Activated naive CD4-positive, alpha-beta T cell treated with anti-CD3 and anti-CD28 coated beads for 36 hours (primary cell): ENCODE measurements at regions not wholly inside any gene's neighbourhood (a gene's known extent, or its start where the extent isn't known, plus 50 kb on each side); places are given as distances from the start of the nearest gene placed in this dataset.
A peak's percentile ranks its signal among the peaks of the same experiment; 100 is the strongest.

Experiments
- CTCF ChIA-PET: fragments of 350-600 bp; sonication (Branson Sonifier 250); formaldehyde crosslinking; loops from one replicate; lab custom pipeline; 2021; ENCODE audit warnings: antibody characterized with exemption; lab: Charles Lee
- DNase-seq: peaks from one replicate; pipeline ENCODE4 v3.0.0-alpha.2; 2020
- H3K27ac Mint-ChIP-seq: one replicate; pipeline ENCODE4 v1.8.0; 2021; ENCODE audit warnings: mild to moderate bottlenecking, mixed read lengths
- H3K27me3 Mint-ChIP-seq: one replicate; pipeline ENCODE4 v1.8.0; 2021; ENCODE audit warnings: low read depth, mixed read lengths
- H3K36me3 Mint-ChIP-seq: one replicate; pipeline ENCODE4 v1.8.0; 2021; ENCODE audit warnings: low read depth, mixed read lengths
- H3K4me1 Mint-ChIP-seq: one replicate; pipeline ENCODE4 v1.8.0; 2021; ENCODE audit warnings: low read depth, mixed read lengths
- H3K4me3 Mint-ChIP-seq: one replicate; pipeline ENCODE4 v1.8.0; 2021; ENCODE audit warnings: mild to moderate bottlenecking, moderate library complexity, mixed read lengths
- H3K9me3 Mint-ChIP-seq: one replicate; pipeline ENCODE4 v1.8.0; 2021; ENCODE audit warnings: mixed read lengths
- intact Hi-C: fragments of 100-400 bp; cut with micrococcal nuclease; formaldehyde crosslinking; loops from one replicate; pipeline ENCODE4 v1.15.1; 2023

DNA sequence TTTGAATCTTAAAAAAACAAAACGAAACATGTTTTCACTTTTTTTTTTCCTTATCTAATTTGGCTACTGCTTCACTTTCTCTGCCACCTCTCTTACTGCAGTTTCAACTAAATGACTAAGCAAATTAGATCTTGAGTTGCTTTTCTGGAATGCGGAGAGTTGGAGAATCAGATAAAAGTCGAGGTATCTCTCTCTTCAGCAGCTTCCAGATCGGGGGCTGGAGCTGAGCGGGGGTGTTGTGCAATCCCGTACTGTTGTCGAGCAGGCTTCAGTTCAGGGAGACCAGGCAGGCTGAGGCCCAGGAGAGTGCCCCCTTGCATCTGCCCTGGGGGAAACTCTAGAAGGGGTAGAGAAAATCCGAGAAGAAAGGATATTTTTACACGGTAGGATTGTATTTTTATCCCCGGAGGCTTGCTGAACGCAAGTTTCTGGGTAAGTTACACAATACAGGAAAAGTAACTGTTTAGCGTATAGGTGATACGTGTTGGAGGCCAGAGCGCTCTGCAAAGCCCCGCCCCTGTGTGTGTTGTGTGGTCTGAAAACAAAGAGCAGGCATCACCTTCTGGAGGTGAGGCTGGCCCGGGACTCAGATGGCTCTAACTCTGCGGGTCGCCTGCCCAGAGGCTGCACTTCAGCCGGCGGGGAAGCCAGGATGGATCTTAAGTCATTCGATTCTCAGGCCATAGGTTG lies 116.6 kb downstream of the KLF6 start:
- CTCF ChIA-PET = interaction anchor here (0.7 kb wide), 1 partner anchor 637 kb away, joined by 3 read pairs; no protein-coding TSS in a partner anchor
- peak; percentile 75 for DNase-seq
- H3K36me3 Mint-ChIP-seq = no peaks in the 10 kb centered on the region
- intact Hi-C loops = loop anchor here (2.0 to 5.0 kb wide), 6 partner anchors 20 to 269 kb away; no protein-coding TSS in a partner anchor
- H3K27ac Mint-ChIP-seq = peak overlapping the region; percentile 84
- no peaks in the 10 kb centered on the region for H3K27me3 Mint-ChIP-seq
- peak overlapping the region; percentile 74 for H3K4me3 Mint-ChIP-seq
- no peaks in the 10 kb centered on the region for H3K9me3 Mint-ChIP-seq
- H3K4me1 Mint-ChIP-seq = peaks cover 37% of the 10 kb centered on the region

DNA sequence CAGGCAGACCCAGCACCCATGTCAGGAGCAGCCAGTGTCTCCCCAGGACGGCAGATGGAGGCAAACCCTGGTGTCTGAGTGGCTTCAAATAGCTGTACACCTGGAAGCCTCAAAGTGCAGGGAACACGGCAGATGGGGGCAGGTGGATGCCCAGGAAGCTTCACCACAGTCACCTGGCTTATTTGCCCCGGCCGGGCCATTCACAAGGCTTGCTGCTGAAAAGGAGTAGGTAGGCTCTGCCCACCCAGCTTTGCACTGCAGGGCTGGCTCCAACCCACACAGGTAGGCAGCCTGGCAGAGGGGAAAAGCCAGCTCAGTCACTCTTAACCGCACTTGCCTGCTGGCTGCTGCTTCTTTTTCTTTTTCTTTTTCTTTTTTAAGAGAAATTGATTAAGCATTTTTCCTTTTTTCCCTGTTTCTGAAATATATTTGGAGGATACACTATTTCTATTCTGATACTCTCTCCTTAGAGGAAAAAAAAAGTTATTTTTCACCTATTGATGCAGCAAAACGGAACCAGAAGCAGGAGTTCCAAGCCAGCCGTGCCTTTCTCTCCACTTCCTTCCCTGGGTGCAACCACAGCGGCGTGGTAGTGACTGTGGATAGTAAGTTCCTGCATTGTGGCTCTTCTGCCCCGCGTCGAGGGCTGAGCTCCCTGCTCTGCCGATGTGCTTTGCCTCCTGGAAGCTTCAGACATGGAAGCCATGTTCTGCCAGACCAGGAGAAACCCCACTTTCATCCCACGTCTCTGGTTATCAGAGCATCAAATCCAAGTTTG lies 118.3 kb downstream of the KLF6 start:
- Mint-ChIP-seq H3K9me3 (no peaks in the 10 kb centered on the region), H3K4me1 (peaks cover 37% of the 10 kb centered on the region), H3K4me3 (peak overlapping the region; percentile 49), H3K27me3 (no peaks in the 10 kb centered on the region), H3K27ac (peak overlapping the region; percentile 35), H3K36me3 (no peaks in the 10 kb centered on the region)
- intact Hi-C loops = loop anchor here (5.0 kb wide), 1 partner anchor 271 kb away; no protein-coding TSS in a partner anchor
- CTCF ChIA-PET = no interaction called here
- DNase-seq = peak; percentile 45

DNA sequence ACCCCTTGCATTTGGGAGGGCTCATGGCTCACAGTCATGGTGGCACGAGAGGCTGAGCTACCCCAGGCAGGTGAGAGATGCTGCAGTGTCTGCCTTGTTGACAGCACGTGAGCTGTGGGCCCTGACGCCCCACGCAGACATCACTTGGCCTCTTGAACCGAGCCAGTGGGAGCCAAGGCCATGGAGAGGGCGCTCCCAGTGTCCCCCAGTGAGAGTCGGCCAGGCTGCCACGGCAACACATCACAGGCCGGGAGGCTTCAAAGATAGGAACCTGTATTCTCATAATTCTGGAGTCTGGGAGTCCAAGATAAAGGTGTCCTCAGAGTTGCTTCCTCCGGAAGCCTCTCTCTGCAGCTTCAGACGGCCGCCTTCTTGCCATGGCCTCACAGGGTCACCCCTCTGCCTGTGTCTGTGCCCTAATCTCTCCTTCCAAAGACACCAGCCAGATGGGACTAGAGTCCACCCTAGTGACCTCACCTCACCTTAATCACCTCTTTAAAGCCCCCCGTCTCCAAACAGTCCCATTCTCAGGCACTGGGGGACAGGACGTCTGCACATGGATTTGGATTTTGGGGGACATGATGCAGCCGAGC lies 119.6 kb downstream of the KLF6 start:
- no peak overlapping the region for H3K4me3 Mint-ChIP-seq

DNA sequence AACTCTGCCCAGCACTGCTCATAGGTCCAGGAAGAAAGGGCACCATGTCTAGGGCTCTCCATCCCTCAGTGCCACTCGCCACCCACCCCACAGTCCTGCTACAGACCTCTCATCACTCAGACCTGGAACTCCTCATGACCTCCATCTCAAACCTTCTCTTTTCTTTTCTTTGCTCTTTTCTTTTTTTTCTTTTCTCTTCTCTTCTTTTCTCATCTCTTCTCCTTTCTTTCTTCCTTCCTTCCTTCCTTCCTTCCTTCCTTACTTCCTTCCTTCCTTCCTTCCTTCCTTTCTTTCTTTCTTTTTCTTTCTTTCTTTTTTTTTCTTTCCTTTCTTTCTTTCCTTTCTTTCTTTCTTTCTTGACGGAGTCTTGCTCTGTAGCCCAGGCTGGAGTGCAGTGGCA lies 122.2 kb downstream of the KLF6 start:
- no peaks in the 10 kb centered on the region for H3K36me3 Mint-ChIP-seq
- H3K27me3 Mint-ChIP-seq = no peaks in the 10 kb centered on the region
- H3K4me1 Mint-ChIP-seq = peaks cover 15% of the 10 kb centered on the region
- intact Hi-C loops = no loop called here
- no peak overlapping the region for H3K27ac Mint-ChIP-seq
- CTCF ChIA-PET = no interaction called here
- DNase-seq = no peak
- no peak overlapping the region for H3K4me3 Mint-ChIP-seq
- H3K9me3 Mint-ChIP-seq = no peaks in the 10 kb centered on the region

More for the DNA sequence above, 119.6 kb downstream of the KLF6 start:
- Mint-ChIP-seq H3K27ac (no peak overlapping the region), H3K27me3 (no peaks in the 10 kb centered on the region), H3K4me1 (peaks cover 37% of the 10 kb centered on the region), H3K9me3 (no peaks in the 10 kb centered on the region), H3K36me3 (no peaks in the 10 kb centered on the region)
- DNase-seq = no peak
- intact Hi-C loops = loop anchor here (5.0 kb wide), 1 partner anchor 272 kb away; no protein-coding TSS in a partner anchor
- CTCF ChIA-PET = no interaction called here

DNA sequence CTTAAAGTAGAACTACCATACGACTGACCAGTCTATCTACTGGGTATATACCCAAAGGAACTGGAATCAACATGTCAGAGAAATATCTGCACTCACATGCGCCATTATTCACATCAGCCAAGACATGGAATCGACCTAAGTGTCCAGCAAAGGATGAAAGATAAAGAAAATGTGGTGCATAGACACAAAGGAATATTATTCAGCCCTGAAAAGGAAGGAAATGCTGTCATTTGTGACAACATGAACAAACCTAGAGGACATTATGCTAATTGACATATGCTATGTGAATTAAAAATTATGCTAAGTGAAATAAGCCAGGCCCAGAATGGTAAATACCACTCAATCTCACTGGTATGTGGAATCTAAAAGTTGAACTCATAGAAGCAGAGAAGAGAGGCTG lies 123.7 kb downstream of the KLF6 start:
- no peaks in the 10 kb centered on the region for H3K9me3 Mint-ChIP-seq
- CTCF ChIA-PET = no interaction called here
- no peaks in the 10 kb centered on the region for H3K36me3 Mint-ChIP-seq
- no peak overlapping the region for H3K4me3 Mint-ChIP-seq
- intact Hi-C loops = no loop called here
- no peak overlapping the region for H3K27ac Mint-ChIP-seq
- no peak for DNase-seq
- H3K4me1 Mint-ChIP-seq = peaks cover 2% of the 10 kb centered on the region
- no peaks in the 10 kb centered on the region for H3K27me3 Mint-ChIP-seq

DNA sequence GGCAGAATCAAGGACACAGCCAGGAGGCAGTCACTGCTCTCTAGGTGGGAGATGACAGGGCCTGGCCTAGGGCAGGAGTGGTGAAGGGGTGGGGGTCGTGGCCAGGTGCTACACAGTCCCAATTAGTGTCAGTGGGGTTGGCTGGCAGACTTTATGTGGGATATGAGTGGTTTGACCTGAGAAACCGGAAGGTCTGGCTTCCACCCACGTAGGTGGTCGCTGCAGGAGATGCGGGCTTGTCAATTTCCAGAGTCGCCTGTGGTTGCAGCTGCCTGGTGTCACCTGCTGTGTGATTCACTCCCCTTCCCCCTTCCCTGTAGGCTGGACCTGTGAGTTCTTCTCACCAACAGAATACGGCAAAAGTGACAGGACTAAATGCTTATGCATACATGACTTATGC lies 124.3 kb downstream of the KLF6 start:
- CTCF ChIA-PET = no interaction called here
- H3K4me3 Mint-ChIP-seq = no peak overlapping the region
- peaks cover 4% of the 10 kb centered on the region for H3K4me1 Mint-ChIP-seq
- no peaks in the 10 kb centered on the region for H3K27me3 Mint-ChIP-seq
- intact Hi-C loops = no loop called here
- H3K27ac Mint-ChIP-seq = no peak overlapping the region
- DNase-seq = no peak
- H3K36me3 Mint-ChIP-seq = no peaks in the 10 kb centered on the region
- no peaks in the 10 kb centered on the region for H3K9me3 Mint-ChIP-seq

DNA sequence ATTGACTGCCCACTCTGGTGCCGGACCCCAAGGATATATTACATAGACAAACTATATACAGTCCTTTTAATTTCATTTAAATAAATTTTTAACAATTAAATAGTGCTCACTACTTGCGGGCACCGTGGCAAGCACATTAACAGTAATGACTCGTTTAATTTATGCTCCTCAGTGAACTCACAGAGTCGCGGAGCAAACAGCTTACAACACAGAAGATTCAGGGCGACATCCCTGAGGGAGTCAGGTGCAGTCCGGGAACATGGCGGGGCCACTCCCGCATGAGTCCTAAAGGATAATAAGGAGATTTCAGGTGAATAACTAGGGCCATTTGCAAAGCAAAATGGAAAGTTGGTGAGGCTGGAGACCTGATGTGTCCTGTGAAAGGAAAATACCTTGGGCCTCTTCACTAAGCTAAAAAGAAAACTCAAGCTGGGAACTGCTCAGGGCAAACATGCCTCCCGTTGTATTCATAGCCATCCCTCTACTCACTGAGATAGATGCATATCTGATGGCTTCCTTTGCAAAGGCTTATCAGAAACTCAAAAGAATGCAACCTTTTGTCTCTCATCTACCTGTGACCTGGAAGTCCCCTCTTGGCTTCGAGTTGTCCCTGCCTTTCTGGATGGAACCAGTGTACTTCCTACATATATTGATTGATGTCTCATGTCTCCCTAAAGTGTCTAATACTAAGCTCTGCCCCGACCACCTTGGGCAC lies 125.6 kb downstream of the KLF6 start:
- H3K4me1 Mint-ChIP-seq = peaks cover 13% of the 10 kb centered on the region
- DNase-seq = no peak
- H3K36me3 Mint-ChIP-seq = no peaks in the 10 kb centered on the region
- CTCF ChIA-PET = interaction anchor here (0.6 kb wide), 1 partner anchor 77 kb away, joined by 5 read pairs; no protein-coding TSS in a partner anchor
- intact Hi-C loops = no loop called here
- H3K27me3 Mint-ChIP-seq = peaks cover 2% of the 10 kb centered on the region
- H3K4me3 Mint-ChIP-seq = no peak overlapping the region
- H3K9me3 Mint-ChIP-seq = no peaks in the 10 kb centered on the region
- H3K27ac Mint-ChIP-seq = no peak overlapping the region

DNA sequence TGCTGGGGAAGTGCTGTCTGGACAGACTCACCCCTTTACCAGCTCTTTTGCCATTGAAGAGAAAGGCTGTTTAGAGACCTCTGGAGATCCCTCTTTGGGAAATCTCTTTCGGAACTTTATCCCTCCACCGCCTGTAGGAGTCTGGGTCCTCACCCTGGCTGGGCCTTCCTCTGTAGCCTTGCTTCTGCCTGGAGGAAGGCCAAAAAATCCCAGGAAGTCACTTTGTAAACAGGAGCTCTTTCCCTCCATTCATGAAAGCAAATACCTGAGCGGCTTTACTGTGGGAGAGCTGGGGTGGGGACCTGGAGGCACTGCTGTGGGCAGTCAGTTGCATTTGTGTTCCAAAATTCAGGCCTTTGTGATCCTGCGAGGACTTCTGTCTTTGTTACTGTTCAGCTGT lies 126.2 kb downstream of the KLF6 start:
- Mint-ChIP-seq H3K36me3 (no peaks in the 10 kb centered on the region), H3K9me3 (no peaks in the 10 kb centered on the region), H3K27me3 (peaks cover 2% of the 10 kb centered on the region), H3K27ac (no peak overlapping the region), H3K4me3 (no peak overlapping the region), H3K4me1 (peaks cover 13% of the 10 kb centered on the region)
- intact Hi-C loops = no loop called here
- no peak for DNase-seq
- CTCF ChIA-PET = interaction anchor here (0.6 kb wide), 2 partner anchors 78 to 154 kb away, joined by 4 to 5 read pairs; no protein-coding TSS in a partner anchor

DNA sequence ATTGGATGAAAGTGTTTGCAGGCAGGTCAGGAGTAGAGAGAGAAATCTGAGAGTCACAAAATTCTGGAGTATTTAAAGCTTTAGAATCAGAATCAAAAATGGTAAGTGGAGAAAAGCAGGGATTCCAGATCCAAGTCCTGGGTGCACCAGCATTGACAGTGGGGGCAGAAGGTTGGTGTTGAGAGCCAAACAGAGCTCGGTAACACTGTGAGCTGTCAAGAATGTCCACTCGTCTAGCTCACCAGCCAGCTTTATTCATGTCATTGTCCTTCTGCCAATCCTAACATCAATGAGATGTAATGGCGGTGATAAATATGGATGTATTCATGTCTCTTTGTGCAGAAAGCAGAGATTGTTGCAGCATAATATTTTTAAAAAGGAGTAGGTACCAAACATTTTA lies 128.8 kb downstream of the KLF6 start:
- intact Hi-C loops = no loop called here
- no peak overlapping the region for H3K27ac Mint-ChIP-seq
- DNase-seq = no peak

DNA sequence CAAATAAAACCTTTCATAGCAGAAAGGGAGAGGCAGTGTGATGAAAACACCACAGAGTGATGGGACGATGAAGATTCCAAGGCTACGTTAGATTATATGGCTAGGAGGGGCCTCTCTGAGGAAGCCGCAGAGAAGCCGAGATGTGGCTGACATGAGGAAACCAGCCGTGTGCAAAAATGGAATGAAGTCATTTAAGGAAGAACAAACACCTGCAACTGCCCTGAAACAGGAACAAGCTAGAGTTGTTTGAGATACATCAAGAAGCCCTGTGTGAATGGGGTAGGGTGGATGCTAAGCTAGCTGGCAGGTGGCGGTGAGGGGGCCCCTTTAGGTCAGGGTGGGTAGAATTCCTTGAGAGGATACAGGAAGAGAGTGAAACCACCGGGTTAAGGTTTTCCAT lies 129.5 kb downstream of the KLF6 start:
- peak; percentile 12 for DNase-seq
- CTCF ChIA-PET = no interaction called here
- Mint-ChIP-seq H3K9me3 (no peaks in the 10 kb centered on the region), H3K36me3 (no peaks in the 10 kb centered on the region), H3K4me1 (peaks cover 21% of the 10 kb centered on the region), H3K27me3 (peaks cover 5% of the 10 kb centered on the region), H3K4me3 (no peak overlapping the region), H3K27ac (no peak overlapping the region)
- intact Hi-C loops = loop anchor here (2.0 kb wide), 1 partner anchor 25 kb away; no protein-coding TSS in a partner anchor

More for the DNA sequence above, 128.8 kb downstream of the KLF6 start:
- peaks cover 21% of the 10 kb centered on the region for H3K4me1 Mint-ChIP-seq
- H3K9me3 Mint-ChIP-seq = no peaks in the 10 kb centered on the region
- H3K4me3 Mint-ChIP-seq = no peak overlapping the region
- no peaks in the 10 kb centered on the region for H3K36me3 Mint-ChIP-seq
- CTCF ChIA-PET = no interaction called here
- H3K27me3 Mint-ChIP-seq = peaks cover 5% of the 10 kb centered on the region

DNA sequence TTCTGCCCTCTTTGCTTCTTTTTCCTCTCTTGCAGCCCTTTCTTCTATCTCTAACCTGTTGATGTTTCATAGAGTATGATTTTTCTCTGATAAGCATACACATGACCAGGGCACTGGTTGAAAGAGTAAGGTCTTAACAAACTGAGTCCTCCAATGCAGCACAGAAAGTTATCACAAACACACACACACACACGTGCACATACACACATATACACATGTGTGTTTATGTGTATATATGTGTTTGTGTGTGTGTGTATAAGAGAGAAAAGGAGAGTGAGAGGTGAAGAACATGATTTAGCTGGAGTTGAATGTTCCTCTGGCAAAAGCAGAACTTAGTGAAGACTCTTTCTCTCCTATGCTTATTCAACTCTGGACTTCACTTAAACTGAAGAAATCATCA lies 130.0 kb downstream of the KLF6 start:
- intact Hi-C loops = loop anchor here (2.0 kb wide), 1 partner anchor 26 kb away; no protein-coding TSS in a partner anchor
- CTCF ChIA-PET = no interaction called here
- Mint-ChIP-seq H3K4me3 (no peak overlapping the region), H3K9me3 (no peaks in the 10 kb centered on the region), H3K36me3 (no peaks in the 10 kb centered on the region), H3K4me1 (peaks cover 21% of the 10 kb centered on the region), H3K27ac (no peak overlapping the region), H3K27me3 (peaks cover 5% of the 10 kb centered on the region)
- no peak for DNase-seq

DNA sequence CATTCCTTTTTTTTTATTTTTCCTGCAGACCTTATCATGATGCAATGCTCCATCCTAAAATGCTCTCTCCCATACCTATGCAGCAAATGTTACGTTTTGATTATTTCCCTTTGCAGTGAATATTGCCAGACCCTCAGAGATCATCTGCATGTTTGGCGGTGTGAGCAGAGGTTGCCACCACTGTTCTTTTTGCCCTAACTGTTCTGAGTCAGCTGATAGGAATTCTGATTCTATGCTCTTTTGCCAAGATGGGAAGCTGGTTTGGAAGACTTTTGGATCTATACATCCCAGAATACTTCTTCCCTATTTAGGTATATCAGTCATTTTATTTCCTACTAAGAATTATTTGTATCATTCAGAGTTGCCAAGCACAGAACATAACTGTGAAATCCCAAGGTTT lies 130.5 kb downstream of the KLF6 start:
- Mint-ChIP-seq H3K9me3 (no peaks in the 10 kb centered on the region), H3K4me3 (no peak overlapping the region), H3K27ac (no peak overlapping the region), H3K4me1 (peaks cover 21% of the 10 kb centered on the region), H3K27me3 (peaks cover 5% of the 10 kb centered on the region), H3K36me3 (no peaks in the 10 kb centered on the region)
- DNase-seq = no peak
- intact Hi-C loops = loop anchor here (2.0 kb wide), 1 partner anchor 26 kb away; no protein-coding TSS in a partner anchor
- CTCF ChIA-PET = interaction anchor here (0.5 kb wide), 1 partner anchor 251 kb away, joined by 6 read pairs; no protein-coding TSS in a partner anchor
